PC-3 (cell line): ENCODE measurements at regions not wholly inside any gene's neighbourhood (a gene's known extent, or its start where the extent isn't known, plus 50 kb on each side); places are given as distances from the start of the nearest gene placed in this dataset.
A peak's percentile ranks its signal among the peaks of the same experiment; 100 is the strongest.

Experiments used
- ATAC-seq: fragments of 200-7000 bp; cut with Tn5 transposase; 2 replicates; pipeline ENCODE4 v1.9.1; 2020; ENCODE audit warnings: mild to moderate bottlenecking, moderate library complexity
- BruUV-seq: library from RNA; stranded (reverse); fragments of 400-500 nt; replicated peaks from 2 replicates; lab custom pipeline; 2021; lab: Mats Ljungman, UMichigan
- CTCF ChIA-PET: fragments of 300-600 bp; sonication (Branson Sonifier 250); formaldehyde crosslinking; loops from one replicate; lab custom pipeline; 2022; ENCODE audit warnings: antibody characterized with exemption; lab: Charles Lee
- POLR2A ChIA-PET: fragments of 300-600 bp; sonication (Branson Sonifier 250); formaldehyde crosslinking; loops from one replicate; lab custom pipeline; 2022; ENCODE audit warnings: antibody characterized with exemption; ENCODE audit not compliant: unreplicated experiment; lab: Charles Lee
- DNase-seq: peaks from one replicate; pipeline ENCODE4 v3.0.0-alpha.2; 2015
- H2AFZ ChIP-seq: fragments of 300-600 bp; sonication (generic); 2 replicates; pipeline ENCODE4 v1.6.0; 2016; ENCODE audit warnings: antibody characterized with exemption, low read length
- H3F3A ChIP-seq: fragments of 300-600 bp; sonication (generic); one replicate; pipeline ENCODE4 v1.6.0; 2017; ENCODE audit warnings: antibody characterized with exemption, low read length, control low read depth, mild to moderate bottlenecking; ENCODE audit not compliant: unreplicated experiment
- H3K27ac ChIP-seq: fragments of 300-600 bp; sonication (generic); 2 replicates; pipeline ENCODE4 v1.5.1; 2016; ENCODE audit warnings: mild to moderate bottlenecking, low read length
- H3K27me3 ChIP-seq: fragments of 300-600 bp; sonication (generic); 2 replicates; pipeline ENCODE4 v1.6.1; 2016; ENCODE audit warnings: low read length, mixed read lengths
- H3K36me3 ChIP-seq: fragments of 300-600 bp; sonication (generic); 2 replicates; pipeline ENCODE4 v1.6.1; 2016; ENCODE audit warnings: low read depth, mixed run types, low read length, mixed read lengths
- H3K4me1 ChIP-seq: fragments of 300-600 bp; sonication (generic); 2 replicates; pipeline ENCODE4 v1.5.1; 2016; ENCODE audit warnings: low read length; ENCODE audit not compliant: insufficient read depth
- H3K4me2 ChIP-seq: fragments of 300-600 bp; sonication (generic); 2 replicates; pipeline ENCODE4 v1.6.0; 2016; ENCODE audit warnings: low read length
- H3K4me3 ChIP-seq: fragments of 300-600 bp; sonication (generic); 2 replicates; pipeline ENCODE4 v1.5.1; 2016; ENCODE audit warnings: mild to moderate bottlenecking, low read length, mixed read lengths
- H3K79me2 ChIP-seq: fragments of 300-600 bp; sonication (generic); 2 replicates; pipeline ENCODE4 v1.6.1; 2017; ENCODE audit warnings: low read length, mixed read lengths
- H3K9ac ChIP-seq: fragments of 300-600 bp; sonication (generic); 2 replicates; pipeline ENCODE4 v1.6.0; 2016; ENCODE audit warnings: mild to moderate bottlenecking, low read length
- H3K9me2 ChIP-seq: fragments of 300-600 bp; sonication (generic); replicated peaks from 2 replicates; pipeline ENCODE4 v1.6.1; 2016; ENCODE audit warnings: mixed run types, low read length, mixed read lengths
- H3K9me3 ChIP-seq: fragments of 300-600 bp; sonication (generic); 2 replicates; pipeline ENCODE4 v1.6.1; 2016; ENCODE audit warnings: low read length, mixed read lengths
- H4K20me1 ChIP-seq: fragments of 300-600 bp; sonication (generic); 2 replicates; pipeline ENCODE4 v1.6.1; 2016; ENCODE audit warnings: low read length, mixed read lengths
- EZH2 ChIP-seq: fragments of 300-600 bp; sonication (generic); IDR thresholded peaks from one replicate; pipeline ENCODE4 v1.6.1; 2017; ENCODE audit warnings: antibody characterized with exemption, mild to moderate bottlenecking, low read length; ENCODE audit not compliant: unreplicated experiment
- EZH2phosphoT487 ChIP-seq: fragments of 300-600 bp; sonication (generic); IDR thresholded peaks from 2 replicates; pipeline ENCODE4 v1.6.1; 2018; ENCODE audit warnings: mild to moderate bottlenecking, antibody characterized with exemption, low read length, borderline replicate concordance
- intact Hi-C: fragments of 100-400 bp; cut with micrococcal nuclease; formaldehyde crosslinking; loops from 2 replicates; pipeline ENCODE4 v1.9.0; 2023
- TF ChIP-seq, protein P1 (sequence below): fragments of 300-600 bp; sonication (generic); conservative IDR thresholded peaks from 2 replicates; pipeline ENCODE4 v1.5.1; 2017; ENCODE audit warnings: antibody characterized with exemption, low read depth, mild to moderate bottlenecking, low read length

GRCh38 chr12:116381240-116381743 is 103.8 kb upstream of the MED13L start:
- H3K4me2 ChIP-seq: peak overlapping the region; percentile 68
- H2AFZ ChIP-seq: peak overlapping the region; percentile 27; the same call in 1 of the 2 replicates
- H3K27ac ChIP-seq: peak overlapping the region; percentile 88
- BruUV-seq: no TSS peak
- H3K9ac ChIP-seq: peak overlapping the region; percentile 52; the same call in 1 of the 2 replicates
- no peaks in the 10 kb centered on the region for H3K9me2 ChIP-seq
- H3K9me3 ChIP-seq: no peaks in the 10 kb centered on the region
- no peak for DNase-seq
- ChIA-PET CTCF (no interaction called here), POLR2A (interaction anchor here (0.7 kb wide), 1 partner anchor 53 kb away, joined by 3 read pairs; no protein-coding TSS in a partner anchor)
- H3K4me3 ChIP-seq: no peak overlapping the region
- H3K4me1 ChIP-seq: peaks cover 54% of the 10 kb centered on the region
- H4K20me1 ChIP-seq: no peaks in the 10 kb centered on the region
- no peak for TF ChIP-seq EZH2
- no peak for TF ChIP-seq EZH2phosphoT487
- TF ChIP-seq, protein P1, sequence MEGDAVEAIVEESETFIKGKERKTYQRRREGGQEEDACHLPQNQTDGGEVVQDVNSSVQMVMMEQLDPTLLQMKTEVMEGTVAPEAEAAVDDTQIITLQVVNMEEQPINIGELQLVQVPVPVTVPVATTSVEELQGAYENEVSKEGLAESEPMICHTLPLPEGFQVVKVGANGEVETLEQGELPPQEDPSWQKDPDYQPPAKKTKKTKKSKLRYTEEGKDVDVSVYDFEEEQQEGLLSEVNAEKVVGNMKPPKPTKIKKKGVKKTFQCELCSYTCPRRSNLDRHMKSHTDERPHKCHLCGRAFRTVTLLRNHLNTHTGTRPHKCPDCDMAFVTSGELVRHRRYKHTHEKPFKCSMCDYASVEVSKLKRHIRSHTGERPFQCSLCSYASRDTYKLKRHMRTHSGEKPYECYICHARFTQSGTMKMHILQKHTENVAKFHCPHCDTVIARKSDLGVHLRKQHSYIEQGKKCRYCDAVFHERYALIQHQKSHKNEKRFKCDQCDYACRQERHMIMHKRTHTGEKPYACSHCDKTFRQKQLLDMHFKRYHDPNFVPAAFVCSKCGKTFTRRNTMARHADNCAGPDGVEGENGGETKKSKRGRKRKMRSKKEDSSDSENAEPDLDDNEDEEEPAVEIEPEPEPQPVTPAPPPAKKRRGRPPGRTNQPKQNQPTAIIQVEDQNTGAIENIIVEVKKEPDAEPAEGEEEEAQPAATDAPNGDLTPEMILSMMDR: no peak
- no peak for ATAC-seq
- H3K36me3 ChIP-seq: no peaks in the 10 kb centered on the region
- no peaks in the 10 kb centered on the region for H3F3A ChIP-seq
- intact Hi-C loops: loop anchor here (5.0 kb wide), 1 partner anchor 104 kb away; the partner anchor contains the start of gene MED13L
- no peaks in the 10 kb centered on the region for H3K79me2 ChIP-seq
- H3K27me3 ChIP-seq: no peaks in the 10 kb centered on the region

- H3K36me3 ChIP-seq: no peaks in the 10 kb centered on the region
- no peaks in the 10 kb centered on the region for H3K27me3 ChIP-seq
- peak overlapping the region; percentile 88 for H3K27ac ChIP-seq
- DNase-seq (peak; percentile 95), ATAC-seq (peak; percentile 70)
- no peaks in the 10 kb centered on the region for H3K9me3 ChIP-seq
- TF ChIP-seq EZH2phosphoT487 (no peak), EZH2 (no peak)
- TF ChIP-seq, protein P1: no peak
- peak overlapping the region; percentile 68 for H3K4me2 ChIP-seq
- H3K4me3 ChIP-seq: peak overlapping the region; percentile 14; the same call in 1 of the 2 replicates
- CTCF ChIA-PET: no interaction called here
- H3K4me1 ChIP-seq: peaks cover 47% of the 10 kb centered on the region
- peak overlapping the region; percentile 52 for H3K9ac ChIP-seq
- BruUV-seq: no TSS peak
- H3K9me2 ChIP-seq: no peaks in the 10 kb centered on the region
- H3F3A ChIP-seq: no peaks in the 10 kb centered on the region
- POLR2A ChIA-PET: interaction anchor here (0.6 to 0.7 kb wide), 3 partner anchors 52 to 239 kb away, joined by 3 to 11 read pairs (median 7); no protein-coding TSS in a partner anchor
- peak overlapping the region; percentile 27 for H2AFZ ChIP-seq
- intact Hi-C loops: loop anchor here (2.0 to 5.0 kb wide), 3 partner anchors 45 to 147 kb away; partner anchors contain the start of gene MED13L
- no peaks in the 10 kb centered on the region for H4K20me1 ChIP-seq
- no peaks in the 10 kb centered on the region for H3K79me2 ChIP-seq
These were observed 104.5 kb upstream of the MED13L start for GRCh38 chr12:116381744-116382685.
